ENCODE measurements at regions not wholly inside any gene's neighbourhood (a gene's known extent, or its start where the extent isn't known, plus 50 kb on each side); places are given as distances from the start of the nearest gene placed in this dataset.
"Not testable (repeated sequence)": the region's sequence is repeated elsewhere in the genome, so short reads cannot be mapped to it uniquely, and the experiment has no call there.

GRCh38 chr6:76634695-76635094, 562.2 kb upstream of the IMPG1 start:
- no peak for DNase-seq

- no peak for DNase-seq
Measured at GRCh38 chr6:76633259-76633658, 560.8 kb upstream of the IMPG1 start.

- DNase-seq: no peak
Measured at GRCh38 chr6:76631622-76632021, 559.2 kb upstream of the IMPG1 start.

- DNase-seq: no peak
Measured at GRCh38 chr6:76615395-76615794, 542.9 kb upstream of the IMPG1 start.

GRCh38 chr6:76612954-76613353, 540.5 kb upstream of the IMPG1 start:
- peak; percentile 73 to 81 for DNase-seq

- DNase-seq: no peak
Measured at GRCh38 chr6:76609160-76609559, 536.7 kb upstream of the IMPG1 start.

GRCh38 chr6:76594109-76594508, 521.6 kb upstream of the IMPG1 start:
- DNase-seq: no peak

GRCh38 chr6:76593668-76594067, 521.2 kb upstream of the IMPG1 start:
- DNase-seq: no peak

- DNase-seq: no peak
Measured at GRCh38 chr6:76592566-76592965, 520.1 kb upstream of the IMPG1 start.

- DNase-seq: no peak
Measured at GRCh38 chr6:76587271-76587670, 514.8 kb upstream of the IMPG1 start.

GRCh38 chr6:76584121-76584520, 511.7 kb upstream of the IMPG1 start:
- no peak for DNase-seq

GRCh38 chr6:76578746-76579145, 506.3 kb upstream of the IMPG1 start:
- no peak for DNase-seq

- no peak for DNase-seq
Measured at GRCh38 chr6:76574746-76575145, 502.3 kb upstream of the IMPG1 start.

- no peak for DNase-seq
Measured at GRCh38 chr6:76565932-76566331, 493.5 kb upstream of the IMPG1 start.

GRCh38 chr6:76562371-76562770, 489.9 kb upstream of the IMPG1 start:
- DNase-seq: not testable (repeated sequence)

GRCh38 chr6:76560851-76561755, 488.6 kb upstream of the IMPG1 start:
- DNase-seq: not testable (repeated sequence)

- no peak for DNase-seq
Measured at GRCh38 chr6:76553256-76553655, 480.8 kb upstream of the IMPG1 start.

GRCh38 chr6:76552268-76552667, 479.8 kb upstream of the IMPG1 start:
- DNase-seq: no peak

- DNase-seq: no peak
Measured at GRCh38 chr6:76533661-76534060, 461.2 kb upstream of the IMPG1 start.

- DNase-seq: no peak
Measured at GRCh38 chr6:76532647-76533046, 460.2 kb upstream of the IMPG1 start.

- DNase-seq: no peak
Measured at GRCh38 chr6:76518443-76518842, 446.0 kb upstream of the IMPG1 start.

GRCh38 chr6:76516924-76517323, 444.5 kb upstream of the IMPG1 start:
- DNase-seq: no peak

- DNase-seq: no peak
Measured at GRCh38 chr6:76510489-76510888, 438.0 kb upstream of the IMPG1 start.

GRCh38 chr6:76509397-76509796, 436.9 kb upstream of the IMPG1 start:
- DNase-seq: no peak

- DNase-seq: no peak
Measured at GRCh38 chr6:76506808-76507207, 434.3 kb upstream of the IMPG1 start.

All from NCI-H1930 (cell line).